HepG2 (cell line): ENCODE measurements at regions not wholly inside any gene's neighbourhood (a gene's known extent, or its start where the extent isn't known, plus 50 kb on each side); places are given as distances from the start of the nearest gene placed in this dataset.

ENCODE experiments used
- ATAC-seq: fragments of 200-7000 bp; cut with Tn5 transposase; 3 replicates; pipeline ENCODE4 v1.9.1; 2020; ENCODE audit warnings: mild to moderate bottlenecking, moderate library complexity
- BruUV-seq: library from RNA; stranded (reverse); fragments of 400-500 nt; replicated peaks from 2 replicates; lab custom pipeline; 2021; lab: Mats Ljungman, UMichigan
- CTCF ChIA-PET: fragments of 300-600 bp; formaldehyde crosslinking; extraction: SDS; loops from one replicate; lab custom pipeline; 2021; ENCODE audit warnings: low total read pairs, inconsistent platforms, low intra/inter-chr PET ratio; lab: Yijun Ruan, JAX
- POLR2A ChIA-PET: fragments of 350-600 bp; sonication (Branson Sonifier 250); formaldehyde crosslinking; loops from one replicate; lab custom pipeline; 2020; ENCODE audit warnings: antibody characterized with exemption, inconsistent platforms; lab: Yijun Ruan, JAX
- DNase-seq: peaks from one replicate; pipeline ENCODE4 v3.0.0-alpha.2; 2015; ENCODE audit warnings: low spot score
- FAIRE-seq: peaks from 3 replicates; lab custom pipeline; 2011; peaks lifted over from hg19 to GRCh38; lab: Jason Lieb, UNC
- H2AFZ ChIP-seq: one replicate; pipeline ENCODE4 v1.6.1; 2011; ENCODE audit warnings: low read length, inconsistent platforms
- H3K27ac ChIP-seq: fragments of 300-600 bp; 3 replicates; pipeline ENCODE4 v1.8.0; 2011; ENCODE audit warnings: mixed run types, mild to moderate bottlenecking, mixed read lengths, low read length, inconsistent platforms; ENCODE audit not compliant: insufficient read depth; ENCODE audit errors: extremely low read length
- H3K27me3 ChIP-seq, 2 experiments: fragments of 200-600 bp in 1 of 2; 2 replicates in 1 of 2; 3 replicates in 1 of 2; pipeline versions ENCODE4 v1.6.0 to v1.8.0; 2011; ENCODE audit warnings: low read length in 2 of 2, mild to moderate bottlenecking in 2 of 2, moderate library complexity in 2 of 2, inconsistent platforms in 1 of 2; ENCODE audit not compliant: insufficient read depth in 2 of 2, control insufficient read depth in 1 of 2
- H3K36me3 ChIP-seq, 2 experiments: fragments of 200-600 bp in 1 of 2; replicated peaks in 1 of 2; 2 replicates in 1 of 2; 3 replicates in 1 of 2; pipeline versions ENCODE4 v1.5.1 to v1.8.0; 2011; ENCODE audit warnings: low read length in 2 of 2, inconsistent platforms in 1 of 2; ENCODE audit not compliant: insufficient read depth in 2 of 2, control insufficient read depth in 1 of 2
- H3K4me1 ChIP-seq: 2 replicates; pipeline ENCODE4 v1.5.1; 2012; ENCODE audit warnings: low read length, inconsistent platforms; ENCODE audit not compliant: insufficient read depth
- H3K4me2 ChIP-seq: 2 replicates; pipeline ENCODE4 v1.6.0; 2011; ENCODE audit warnings: low read depth, low read length, inconsistent platforms
- H3K4me3 ChIP-seq, 3 experiments: fragments of 200-600 bp in 1 of 3; sonication (generic), shearing (Covaris generic) in 1 of 3; replicated peaks in 1 of 3; 2 replicates each; pipeline ENCODE4 v1.5.1; 2011 to 2016; ENCODE audit warnings: low read length in 3 of 3, inconsistent platforms in 2 of 3, low read depth in 2 of 3, mild to moderate bottlenecking in 2 of 3, control low read depth in 1 of 3, mixed read lengths in 1 of 3; ENCODE audit not compliant: insufficient read depth in 1 of 3
- H3K79me2 ChIP-seq: one replicate; pipeline ENCODE4 v1.6.1; 2011; ENCODE audit warnings: low read length, inconsistent platforms; ENCODE audit not compliant: insufficient read depth
- H3K9ac ChIP-seq: 2 replicates; pipeline ENCODE4 v1.6.0; 2011; ENCODE audit warnings: mild to moderate bottlenecking, low read depth, low read length, inconsistent platforms; ENCODE audit not compliant: insufficient read depth
- H3K9me3 ChIP-seq: 2 replicates; pipeline ENCODE4 v1.5.1; 2012; ENCODE audit warnings: mild to moderate bottlenecking, low read length
- H4K20me1 ChIP-seq: 2 replicates; pipeline ENCODE4 v1.6.0; 2011; ENCODE audit warnings: inconsistent platforms, mild to moderate bottlenecking, low read length, moderate library complexity; ENCODE audit not compliant: insufficient read depth
- BATF2 ChIP-seq: sonication (generic); formaldehyde crosslinking; IDR thresholded peaks from 2 replicates; pipeline ENCODE4 v1.8.0; 2022; ENCODE audit warnings: mild to moderate bottlenecking, missing genetic modification reagents, moderate library complexity
- BCL3 ChIP-seq: sonication (generic); formaldehyde crosslinking; IDR thresholded peaks from 2 replicates; pipeline ENCODE4 v1.5.1; 2020; ENCODE audit warnings: mild to moderate bottlenecking, missing genetic modification reagents, moderate library complexity
- BCL6 ChIP-seq: IDR thresholded peaks from 2 replicates; pipeline ENCODE4 v1.6.1; 2016; ENCODE audit warnings: missing genetic modification reagents, missing compliant biosample characterization
- HHEX ChIP-seq: IDR thresholded peaks from 2 replicates; pipeline ENCODE4 v1.6.1; 2016; ENCODE audit warnings: control low read depth
- HIC2 ChIP-seq: sonication (generic); formaldehyde crosslinking; IDR thresholded peaks from 2 replicates; pipeline ENCODE4 v1.9.0; 2022; ENCODE audit warnings: low read depth, missing genetic modification reagents
- HNF4A ChIP-seq: sonication (generic); formaldehyde crosslinking; IDR thresholded peaks from 2 replicates; pipeline ENCODE4 v1.4.0; 2020; ENCODE audit warnings: missing genetic modification reagents
- HNRNPK ChIP-seq: fragments of 200-400 bp; formaldehyde crosslinking; IDR thresholded peaks from 2 replicates; pipeline ENCODE4 v1.6.1; 2018; ENCODE audit warnings: low read length, low read depth, moderate library complexity, mild to moderate bottlenecking; ENCODE audit not compliant: poor library complexity, severe bottlenecking
- NR2C2 ChIP-seq: sonication (generic); formaldehyde crosslinking; IDR thresholded peaks from 2 replicates; pipeline ENCODE4 v1.4.0; 2020; ENCODE audit warnings: missing genetic modification reagents, mild to moderate bottlenecking, moderate library complexity, borderline replicate concordance
- NR2F1 ChIP-seq, 2 experiments: fragments of 450-650 bp in 1 of 2; formaldehyde crosslinking in 1 of 2; IDR thresholded peaks; 2 replicates each; pipeline versions ENCODE4 v1.5.0 to v1.6.1; 2016 to 2020; ENCODE audit warnings: mild to moderate bottlenecking in 1 of 2, missing compliant biosample characterization in 1 of 2, missing genetic modification reagents in 1 of 2, moderate library complexity in 1 of 2
- NR2F2 ChIP-seq: IDR thresholded peaks from 2 replicates; pipeline ENCODE4 v1.6.1; 2012; ENCODE audit warnings: low read depth, inconsistent platforms, borderline replicate concordance
- NR2F6 ChIP-seq, 2 experiments: IDR thresholded peaks; 2 replicates each; pipeline ENCODE4 v1.6.1; 2016; ENCODE audit warnings: antibody characterized with exemption in 1 of 2, mild to moderate bottlenecking in 1 of 2
- RARA ChIP-seq: IDR thresholded peaks from 2 replicates; pipeline ENCODE4 v1.6.1; 2016; ENCODE audit warnings: missing genetic modification reagents, missing compliant biosample characterization
- RARG ChIP-seq: sonication (generic); formaldehyde crosslinking; IDR thresholded peaks from 2 replicates; pipeline ENCODE4 v1.4.0; 2020; ENCODE audit warnings: low read depth, mild to moderate bottlenecking, missing genetic modification reagents
- SKI ChIP-seq: fragments of 450-650 bp; IDR thresholded peaks from one replicate; pipeline ENCODE4 v1.6.1; 2018; ENCODE audit warnings: mild to moderate bottlenecking; ENCODE audit not compliant: partially characterized antibody
- TBL1XR1 ChIP-seq: fragments of 150-350 bp; IDR thresholded peaks from 2 replicates; pipeline ENCODE4 v1.6.1; 2014; ENCODE audit warnings: borderline replicate concordance, low read length; ENCODE audit not compliant: partially characterized antibody
- WGBS: methylation state at CpG from one replicate; pipeline ENCODE4 v1.1.6; 2017; ENCODE audit warnings: low lambda C conversion rate; 5-methylcytosine and 5-hydroxymethylcytosine counted together
- in situ Hi-C: cut with HindIII; loops from 2 replicates; pipeline ENCODE4 v1.10.0; 2017; ENCODE audit warnings: low pct_unique_long_range_greater_than_20kb; ENCODE audit not compliant: extremely low pct_ligation_motif_present
- intact Hi-C: fragments of 100-400 bp; cut with micrococcal nuclease; formaldehyde crosslinking; loops from one replicate; pipeline ENCODE4 v1.10.0; 2022; ENCODE audit not compliant: unreplicated experiment

GRCh38 chr7:155221547-155221946 is 76.1 kb upstream of the INSIG1 start (continued):
- no peak for TF ChIP-seq BCL3
- TF ChIP-seq, all 625 proteins: peak for 0

- H2AFZ ChIP-seq: no peak overlapping the region
- ChIA-PET CTCF (no interaction called here), POLR2A (no interaction called here)
- H3K4me1 ChIP-seq: no peaks in the 10 kb centered on the region
- peaks cover 0 to 46% of the 10 kb centered on the region in 2 experiments; a peak in 3 of 5 replicates for H3K27me3 ChIP-seq
- in situ Hi-C loops: no loop called here
- FAIRE-seq (no peak), ATAC-seq (peak; percentile 33; the same call in 1 of the 3 replicates), DNase-seq (no peak)
- H3K9ac ChIP-seq: no peak overlapping the region
- H3K9me3 ChIP-seq: no peaks in the 10 kb centered on the region
- WGBS: 5% methylated on average over 2 of the region's 2 CpGs
- no peaks in the 10 kb centered on the region for H3K79me2 ChIP-seq
- TF ChIP-seq NR2F2: 0 out of 2 replicates have a peak, but pooled peaks have one; percentile 21
- peak; percentile 69 for TF ChIP-seq RARA (CRISPR knock-in tag)
- peak; percentile 28; the same call in 1 of the 2 replicates for TF ChIP-seq HHEX (CRISPR knock-in tag)
- no peak for TF ChIP-seq RARG (CRISPR knock-in tag)
- no peak for TF ChIP-seq HIC2
- no peak for TF ChIP-seq BATF2 (CRISPR knock-in tag)
- peak; percentile 50; the same call in 1 of the 2 replicates for TF ChIP-seq NR2C2
- peak; percentile 56; the same call in 1 of the 2 replicates for TF ChIP-seq NR2F6 (IDR thresholded peaks at IDR 0.05)
- TF ChIP-seq NR2F6 (CRISPR knock-in tag; IDR thresholded peaks at IDR 0.05): 0 out of 2 replicates have a peak, but pooled peaks have one; percentile 21
- peak; percentile 12 for TF ChIP-seq HNRNPK
- TF ChIP-seq TBL1XR1: peak; percentile 55
- 0 out of 4 replicates have a peak, but pooled peaks of 1 of the 2 experiments have one; percentile 18 for TF ChIP-seq NR2F1 (CRISPR knock-in tag; IDR thresholded peaks at IDR 0.05)
- TF ChIP-seq SKI: peak; percentile 85
- TF ChIP-seq HNF4A (CRISPR knock-in tag): peak; percentile 17; the same call in 1 of the 2 replicates
- peak; percentile 46; the same call in 1 of the 2 replicates for TF ChIP-seq BCL6 (CRISPR knock-in tag)
- no TSS peak for BruUV-seq
- intact Hi-C loops: no loop called here
- H3K27ac ChIP-seq: no peak overlapping the region
- no peaks in the 10 kb centered on the region for H3K36me3 ChIP-seq
- no peak overlapping the region for H3K4me2 ChIP-seq
- no peak overlapping the region for H3K4me3 ChIP-seq
- H4K20me1 ChIP-seq: no peaks in the 10 kb centered on the region
These were observed 75.6 kb upstream of the INSIG1 start for GRCh38 chr7:155222061-155222460.
